Panc1 (cell line): ENCODE measurements at regions not wholly inside any gene's neighbourhood (a gene's known extent, or its start where the extent isn't known, plus 50 kb on each side); places are given as distances from the start of the nearest gene placed in this dataset.

ENCODE experiments used
- POLR2AphosphoS5 ChIP-seq: IDR thresholded peaks from 2 replicates; pipeline ENCODE4 v1.6.1; 2012; ENCODE audit warnings: mild to moderate bottlenecking, low read depth, low read length, moderate library complexity
- TF ChIP-seq, protein P1 (sequence below): fragments of 450-650 bp; IDR thresholded peaks from 2 replicates; pipeline ENCODE4 v1.5.1; 2017; ENCODE audit warnings: mild to moderate bottlenecking
- TF ChIP-seq, protein P2 (sequence below), 2 experiments: IDR thresholded peaks; 2 replicates each; pipeline ENCODE4 v1.6.1; 2011 to 2012; ENCODE audit warnings: low read depth in 2 of 2, control low read depth in 1 of 2, low read length in 1 of 2, mild to moderate bottlenecking in 1 of 2, moderate library complexity in 1 of 2; ENCODE audit not compliant: insufficient read depth in 1 of 2

DNA sequence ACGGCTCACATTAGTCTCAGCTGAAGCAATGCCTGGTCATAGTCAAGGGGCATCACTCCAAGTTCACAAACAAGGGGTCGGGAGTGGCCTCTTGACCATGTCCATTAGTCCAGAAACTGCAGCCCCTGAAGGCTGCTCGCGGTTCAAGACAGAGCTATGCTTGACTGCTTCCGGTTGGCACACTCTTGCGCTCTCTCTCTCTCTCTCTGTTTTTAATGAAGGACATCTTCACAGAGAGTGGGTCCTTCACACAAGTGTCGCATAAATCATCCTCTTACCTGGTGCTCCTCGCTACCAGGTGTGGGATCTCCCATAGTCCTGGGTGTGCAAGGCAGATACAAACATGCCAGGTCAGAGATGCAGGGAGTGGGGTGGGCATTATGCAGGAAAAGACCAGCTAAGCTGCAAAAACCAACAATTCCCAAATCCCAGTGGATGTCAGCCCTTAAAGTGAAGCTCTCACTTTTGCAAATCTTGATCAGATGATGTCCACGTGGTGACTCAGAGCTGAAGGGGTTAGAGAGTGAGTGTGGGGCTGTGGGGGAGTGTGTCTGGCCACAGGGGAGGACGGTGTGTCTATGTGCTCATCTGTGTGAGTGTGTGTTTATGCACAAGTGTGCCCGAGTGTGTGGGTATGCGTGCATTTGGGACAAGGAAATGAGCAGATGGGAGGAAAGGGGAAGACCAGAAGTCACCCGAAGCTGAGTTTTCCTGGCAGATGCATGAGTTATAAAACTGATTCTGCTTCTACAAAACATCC is 83.7 kb upstream of the PPP2R2D start:
- TF ChIP-seq, protein P1, sequence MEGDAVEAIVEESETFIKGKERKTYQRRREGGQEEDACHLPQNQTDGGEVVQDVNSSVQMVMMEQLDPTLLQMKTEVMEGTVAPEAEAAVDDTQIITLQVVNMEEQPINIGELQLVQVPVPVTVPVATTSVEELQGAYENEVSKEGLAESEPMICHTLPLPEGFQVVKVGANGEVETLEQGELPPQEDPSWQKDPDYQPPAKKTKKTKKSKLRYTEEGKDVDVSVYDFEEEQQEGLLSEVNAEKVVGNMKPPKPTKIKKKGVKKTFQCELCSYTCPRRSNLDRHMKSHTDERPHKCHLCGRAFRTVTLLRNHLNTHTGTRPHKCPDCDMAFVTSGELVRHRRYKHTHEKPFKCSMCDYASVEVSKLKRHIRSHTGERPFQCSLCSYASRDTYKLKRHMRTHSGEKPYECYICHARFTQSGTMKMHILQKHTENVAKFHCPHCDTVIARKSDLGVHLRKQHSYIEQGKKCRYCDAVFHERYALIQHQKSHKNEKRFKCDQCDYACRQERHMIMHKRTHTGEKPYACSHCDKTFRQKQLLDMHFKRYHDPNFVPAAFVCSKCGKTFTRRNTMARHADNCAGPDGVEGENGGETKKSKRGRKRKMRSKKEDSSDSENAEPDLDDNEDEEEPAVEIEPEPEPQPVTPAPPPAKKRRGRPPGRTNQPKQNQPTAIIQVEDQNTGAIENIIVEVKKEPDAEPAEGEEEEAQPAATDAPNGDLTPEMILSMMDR: no peak
- TF ChIP-seq POLR2AphosphoS5: no peak
- TF ChIP-seq, protein P2, sequence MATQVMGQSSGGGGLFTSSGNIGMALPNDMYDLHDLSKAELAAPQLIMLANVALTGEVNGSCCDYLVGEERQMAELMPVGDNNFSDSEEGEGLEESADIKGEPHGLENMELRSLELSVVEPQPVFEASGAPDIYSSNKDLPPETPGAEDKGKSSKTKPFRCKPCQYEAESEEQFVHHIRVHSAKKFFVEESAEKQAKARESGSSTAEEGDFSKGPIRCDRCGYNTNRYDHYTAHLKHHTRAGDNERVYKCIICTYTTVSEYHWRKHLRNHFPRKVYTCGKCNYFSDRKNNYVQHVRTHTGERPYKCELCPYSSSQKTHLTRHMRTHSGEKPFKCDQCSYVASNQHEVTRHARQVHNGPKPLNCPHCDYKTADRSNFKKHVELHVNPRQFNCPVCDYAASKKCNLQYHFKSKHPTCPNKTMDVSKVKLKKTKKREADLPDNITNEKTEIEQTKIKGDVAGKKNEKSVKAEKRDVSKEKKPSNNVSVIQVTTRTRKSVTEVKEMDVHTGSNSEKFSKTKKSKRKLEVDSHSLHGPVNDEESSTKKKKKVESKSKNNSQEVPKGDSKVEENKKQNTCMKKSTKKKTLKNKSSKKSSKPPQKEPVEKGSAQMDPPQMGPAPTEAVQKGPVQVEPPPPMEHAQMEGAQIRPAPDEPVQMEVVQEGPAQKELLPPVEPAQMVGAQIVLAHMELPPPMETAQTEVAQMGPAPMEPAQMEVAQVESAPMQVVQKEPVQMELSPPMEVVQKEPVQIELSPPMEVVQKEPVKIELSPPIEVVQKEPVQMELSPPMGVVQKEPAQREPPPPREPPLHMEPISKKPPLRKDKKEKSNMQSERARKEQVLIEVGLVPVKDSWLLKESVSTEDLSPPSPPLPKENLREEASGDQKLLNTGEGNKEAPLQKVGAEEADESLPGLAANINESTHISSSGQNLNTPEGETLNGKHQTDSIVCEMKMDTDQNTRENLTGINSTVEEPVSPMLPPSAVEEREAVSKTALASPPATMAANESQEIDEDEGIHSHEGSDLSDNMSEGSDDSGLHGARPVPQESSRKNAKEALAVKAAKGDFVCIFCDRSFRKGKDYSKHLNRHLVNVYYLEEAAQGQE (IDR thresholded peaks at IDR 0.05; ENCODE audit: insufficient read depth in 1 of 2, low read depth in 2 of 2, low read length in 1 of 2): no peak
